ENCODE measurements at regions not wholly inside any gene's neighbourhood (a gene's known extent, or its start where the extent isn't known, plus 50 kb on each side); places are given as distances from the start of the nearest gene placed in this dataset.

- no peak overlapping the region for H3K14ac ChIP-seq (ENCODE audit: low read length)
- no peak overlapping the region for H4K8ac ChIP-seq (ENCODE audit: low read depth, low read length)
- H4K91ac ChIP-seq (ENCODE audit: low read depth, low read length, poor library complexity) = no peak overlapping the region
- no peak overlapping the region for H3K4ac ChIP-seq (ENCODE audit: low read length)
- H3K79me1 ChIP-seq (ENCODE audit: low read depth, low read length) = no peaks in the 10 kb centered on the region
- H2BK12ac ChIP-seq (ENCODE audit: low read length) = no peak overlapping the region
- H3K23ac ChIP-seq (ENCODE audit: low read depth, low read length, poor library complexity) = no peak overlapping the region
- no peaks in the 10 kb centered on the region for H3K27me3 ChIP-seq (ENCODE audit: control insufficient read depth in 3 of 3, insufficient read depth in 3 of 3, low read depth in 1 of 3, low read length in 3 of 3)
- H2AK5ac ChIP-seq (ENCODE audit: low read depth, low read length) = no peak overlapping the region
- H3K4me2 ChIP-seq (ENCODE audit: insufficient read depth, low read length, poor library complexity, severe bottlenecking) = no peak overlapping the region
- H2BK15ac ChIP-seq (ENCODE audit: low read length) = no peak overlapping the region
- no peak overlapping the region for H2BK5ac ChIP-seq (ENCODE audit: low read length)
- no peak overlapping the region for H2BK120ac ChIP-seq (ENCODE audit: low read depth, low read length)
- no CpG with 5 or more reads among the region's 2 CpGs for WGBS, 2 donors (ENCODE audit: extremely low coverage in 2 of 2, insufficient read length in 2 of 2, insufficient replicate concordance in 1 of 2)
- H3K4me3 ChIP-seq (ENCODE audit: low read length in 2 of 2) = no peak overlapping the region
- no peak for DNase-seq (ENCODE audit: low spot score)
- no peaks in the 10 kb centered on the region for H3K9me3 ChIP-seq (replicated peaks in 1 of 2; ENCODE audit: control insufficient read depth in 2 of 2, insufficient read depth in 1 of 2, low read depth in 1 of 2, low read length in 2 of 2)
- no peaks in the 10 kb centered on the region for H3K36me3 ChIP-seq (replicated peaks in 1 of 2; ENCODE audit: control insufficient read depth in 2 of 2, insufficient read depth in 2 of 2, low read length in 2 of 2)
- no peak overlapping the region for H2AFZ ChIP-seq (ENCODE audit: low read length)
- no peak overlapping the region for H3K18ac ChIP-seq (ENCODE audit: low read length)
- H3K27ac ChIP-seq (replicated peaks; ENCODE audit: low read length) = no peak overlapping the region
- no peaks in the 10 kb centered on the region for H3K4me1 ChIP-seq (ENCODE audit: control insufficient read depth in 2 of 2, insufficient read depth in 1 of 2, low read depth in 1 of 2, low read length in 2 of 2)
- no peak overlapping the region for H3K9ac ChIP-seq (ENCODE audit: low read depth, low read length, poor library complexity)
These were observed 330.9 kb upstream of the PPP1R2C start for GRCh38 chrX:43108828-43109227.

DNA sequence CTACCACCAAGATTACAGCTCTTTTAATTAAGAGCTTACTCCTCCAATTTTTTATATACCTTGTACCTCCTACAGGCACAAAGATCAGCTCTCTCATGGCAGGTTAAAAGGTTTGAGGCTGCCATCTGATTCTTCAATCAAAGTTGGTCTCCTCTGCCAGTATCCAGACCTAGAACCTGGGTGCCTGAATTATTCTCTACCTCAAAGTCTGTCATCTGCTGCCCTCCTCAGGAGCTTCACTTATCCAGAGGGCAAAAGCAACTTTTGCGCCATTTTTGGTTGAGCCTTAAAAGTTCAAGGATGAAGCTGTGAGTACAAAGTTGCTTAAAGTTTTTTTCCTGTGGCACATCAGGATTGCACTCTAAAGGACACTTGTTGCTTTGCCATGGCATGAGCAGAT is 343.7 kb upstream of the PPP1R2C start:
- no peaks in the 10 kb centered on the region for H3K36me3 ChIP-seq (replicated peaks in 1 of 2; ENCODE audit: control insufficient read depth in 2 of 2, insufficient read depth in 2 of 2, low read length in 2 of 2)
- no peak overlapping the region for H3K27ac ChIP-seq (replicated peaks; ENCODE audit: low read length)
- H3K9ac ChIP-seq (ENCODE audit: low read depth, low read length, poor library complexity) = no peak overlapping the region
- no CpG with 5 or more reads among the region's 1 CpG for WGBS, 2 donors (ENCODE audit: extremely low coverage in 2 of 2, insufficient read length in 2 of 2, insufficient replicate concordance in 1 of 2)
- H3K79me1 ChIP-seq (ENCODE audit: low read depth, low read length) = no peaks in the 10 kb centered on the region
- no peak overlapping the region for H2BK15ac ChIP-seq (ENCODE audit: low read length)
- no peak overlapping the region for H3K4ac ChIP-seq (ENCODE audit: low read length)
- H3K18ac ChIP-seq (ENCODE audit: low read length) = no peak overlapping the region
- H2BK12ac ChIP-seq (ENCODE audit: low read length) = no peak overlapping the region
- no peak for DNase-seq (ENCODE audit: low spot score)
- H2BK5ac ChIP-seq (ENCODE audit: low read length) = no peak overlapping the region
- H3K4me1 ChIP-seq (ENCODE audit: control insufficient read depth in 2 of 2, insufficient read depth in 1 of 2, low read depth in 1 of 2, low read length in 2 of 2) = no peaks in the 10 kb centered on the region
- no peaks in the 10 kb centered on the region for H3K9me3 ChIP-seq (replicated peaks in 1 of 2; ENCODE audit: control insufficient read depth in 2 of 2, insufficient read depth in 1 of 2, low read depth in 1 of 2, low read length in 2 of 2)
- no peak overlapping the region for H2BK120ac ChIP-seq (ENCODE audit: low read depth, low read length)
- H3K4me2 ChIP-seq (ENCODE audit: insufficient read depth, low read length, poor library complexity, severe bottlenecking) = no peak overlapping the region
- no peak overlapping the region for H2AFZ ChIP-seq (ENCODE audit: low read length)
- no peaks in the 10 kb centered on the region for H3K27me3 ChIP-seq (ENCODE audit: control insufficient read depth in 3 of 3, insufficient read depth in 3 of 3, low read depth in 1 of 3, low read length in 3 of 3)
- no peak overlapping the region for H2AK5ac ChIP-seq (ENCODE audit: low read depth, low read length)
- H4K91ac ChIP-seq (ENCODE audit: low read depth, low read length, poor library complexity) = no peak overlapping the region
- H3K14ac ChIP-seq (ENCODE audit: low read length) = no peak overlapping the region
- no peak overlapping the region for H3K23ac ChIP-seq (ENCODE audit: low read depth, low read length, poor library complexity)
- H3K4me3 ChIP-seq (ENCODE audit: low read length in 2 of 2) = no peak overlapping the region
- no peak overlapping the region for H4K8ac ChIP-seq (ENCODE audit: low read depth, low read length)

- Histone ChIP-seq H2BK12ac (ENCODE audit: low read length) (no peak overlapping the region), H3K4me3 (ENCODE audit: low read length in 2 of 2) (no peak overlapping the region), H2AK5ac (ENCODE audit: low read depth, low read length) (no peak overlapping the region), H3K79me1 (ENCODE audit: low read depth, low read length) (no peaks in the 10 kb centered on the region), H3K4me2 (ENCODE audit: insufficient read depth, low read length, poor library complexity, severe bottlenecking) (no peak overlapping the region), H3K18ac (ENCODE audit: low read length) (no peak overlapping the region), H3K9me3 (replicated peaks in 1 of 2; ENCODE audit: control insufficient read depth in 2 of 2, insufficient read depth in 1 of 2, low read depth in 1 of 2, low read length in 2 of 2) (no peaks in the 10 kb centered on the region), H2BK120ac (ENCODE audit: low read depth, low read length) (no peak overlapping the region), H3K14ac (ENCODE audit: low read length) (no peak overlapping the region), H3K27me3 (ENCODE audit: control insufficient read depth in 3 of 3, insufficient read depth in 3 of 3, low read depth in 1 of 3, low read length in 3 of 3) (no peaks in the 10 kb centered on the region), H3K27ac (replicated peaks; ENCODE audit: low read length) (no peak overlapping the region), H4K91ac (ENCODE audit: low read depth, low read length, poor library complexity) (no peak overlapping the region), H3K4me1 (ENCODE audit: control insufficient read depth in 2 of 2, insufficient read depth in 1 of 2, low read depth in 1 of 2, low read length in 2 of 2) (no peaks in the 10 kb centered on the region), H2AFZ (ENCODE audit: low read length) (no peak overlapping the region), H3K9ac (ENCODE audit: low read depth, low read length, poor library complexity) (no peak overlapping the region), H3K36me3 (replicated peaks in 1 of 2; ENCODE audit: control insufficient read depth in 2 of 2, insufficient read depth in 2 of 2, low read length in 2 of 2) (no peaks in the 10 kb centered on the region), H2BK15ac (ENCODE audit: low read length) (no peak overlapping the region), H4K8ac (ENCODE audit: low read depth, low read length) (no peak overlapping the region), H2BK5ac (ENCODE audit: low read length) (no peak overlapping the region), H3K23ac (ENCODE audit: low read depth, low read length, poor library complexity) (no peak overlapping the region), H3K4ac (ENCODE audit: low read length) (no peak overlapping the region)
- WGBS, 2 donors (ENCODE audit: extremely low coverage in 2 of 2, insufficient read length in 2 of 2, insufficient replicate concordance in 1 of 2) = no CpG with 5 or more reads among the region's 1 CpG
- DNase-seq (ENCODE audit: low spot score) = no peak
These were observed 361.7 kb upstream of the PPP1R2C start for GRCh38 chrX:43139645-43140044.

- Histone ChIP-seq H3K14ac (ENCODE audit: low read length) (no peak overlapping the region), H3K4me2 (ENCODE audit: insufficient read depth, low read length, poor library complexity, severe bottlenecking) (no peak overlapping the region), H2BK15ac (ENCODE audit: low read length) (no peak overlapping the region), H2AFZ (ENCODE audit: low read length) (no peak overlapping the region), H3K79me1 (ENCODE audit: low read depth, low read length) (no peaks in the 10 kb centered on the region), H3K27me3 (ENCODE audit: control insufficient read depth in 3 of 3, insufficient read depth in 3 of 3, low read depth in 1 of 3, low read length in 3 of 3) (no peaks in the 10 kb centered on the region), H3K9ac (ENCODE audit: low read depth, low read length, poor library complexity) (no peak overlapping the region), H3K23ac (ENCODE audit: low read depth, low read length, poor library complexity) (no peak overlapping the region), H2AK5ac (ENCODE audit: low read depth, low read length) (no peak overlapping the region), H3K4me3 (ENCODE audit: low read length in 2 of 2) (no peak overlapping the region), H2BK5ac (ENCODE audit: low read length) (no peak overlapping the region), H3K4ac (ENCODE audit: low read length) (no peak overlapping the region), H3K27ac (replicated peaks; ENCODE audit: low read length) (no peak overlapping the region), H4K91ac (ENCODE audit: low read depth, low read length, poor library complexity) (no peak overlapping the region), H3K36me3 (replicated peaks in 1 of 2; ENCODE audit: control insufficient read depth in 2 of 2, insufficient read depth in 2 of 2, low read length in 2 of 2) (no peaks in the 10 kb centered on the region), H4K8ac (ENCODE audit: low read depth, low read length) (no peak overlapping the region), H2BK12ac (ENCODE audit: low read length) (no peak overlapping the region), H3K18ac (ENCODE audit: low read length) (no peak overlapping the region), H2BK120ac (ENCODE audit: low read depth, low read length) (no peak overlapping the region), H3K9me3 (replicated peaks in 1 of 2; ENCODE audit: control insufficient read depth in 2 of 2, insufficient read depth in 1 of 2, low read depth in 1 of 2, low read length in 2 of 2) (no peaks in the 10 kb centered on the region), H3K4me1 (ENCODE audit: control insufficient read depth in 2 of 2, insufficient read depth in 1 of 2, low read depth in 1 of 2, low read length in 2 of 2) (no peaks in the 10 kb centered on the region)
- no CpG with 5 or more reads among the region's 2 CpGs for WGBS, 2 donors (ENCODE audit: extremely low coverage in 2 of 2, insufficient read length in 2 of 2, insufficient replicate concordance in 1 of 2)
- DNase-seq (ENCODE audit: low spot score) = no peak
These were observed 362.6 kb upstream of the PPP1R2C start for GRCh38 chrX:43140582-43140981.
